ENCODE measurements at regions not wholly inside any gene's neighbourhood (a gene's known extent, or its start where the extent isn't known, plus 50 kb on each side); places are given as distances from the start of the nearest gene placed in this dataset.

DNA sequence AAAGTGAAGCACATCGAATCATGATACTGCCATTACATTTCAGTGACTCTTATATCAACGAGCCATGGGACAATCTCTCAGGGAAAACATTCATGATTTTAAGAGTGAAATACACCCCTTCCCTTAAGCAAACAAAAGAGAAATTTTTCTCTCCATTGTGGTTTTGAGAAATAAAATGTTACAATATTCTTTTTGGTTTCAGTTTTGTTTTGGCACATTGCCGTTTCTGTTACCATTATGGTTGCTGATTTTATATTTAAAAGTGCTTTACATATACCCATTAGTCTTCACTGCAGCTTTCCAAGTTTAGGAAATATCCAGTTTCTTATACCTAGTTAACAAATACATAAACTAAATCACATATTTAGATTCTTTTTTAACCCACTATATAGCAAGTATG, 126.8 kb upstream of the SEM1 start:
- no peaks in the 10 kb centered on the region for H3K9me2 ChIP-seq (replicated peaks; ENCODE audit: insufficient read depth)
- no peaks in the 10 kb centered on the region for H3K4me1 ChIP-seq (ENCODE audit: insufficient read depth)
- H3K4me3 ChIP-seq = no peak overlapping the region
- H3K27me3 ChIP-seq = no peaks in the 10 kb centered on the region
- 60% methylated on average over 3 of the region's 3 CpGs for WGBS (ENCODE audit: low lambda C conversion rate, missing lambda C conversion rate)
- H3K27ac ChIP-seq = no peak overlapping the region
- TF ChIP-seq EZH2 (IDR thresholded peaks at IDR 0.05; ENCODE audit: borderline replicate concordance) (no peak), EZH2phosphoT487 (IDR thresholded peaks at IDR 0.05; ENCODE audit: low read depth, severe bottlenecking, unreplicated experiment) (no peak)
- TF ChIP-seq, protein P1, sequence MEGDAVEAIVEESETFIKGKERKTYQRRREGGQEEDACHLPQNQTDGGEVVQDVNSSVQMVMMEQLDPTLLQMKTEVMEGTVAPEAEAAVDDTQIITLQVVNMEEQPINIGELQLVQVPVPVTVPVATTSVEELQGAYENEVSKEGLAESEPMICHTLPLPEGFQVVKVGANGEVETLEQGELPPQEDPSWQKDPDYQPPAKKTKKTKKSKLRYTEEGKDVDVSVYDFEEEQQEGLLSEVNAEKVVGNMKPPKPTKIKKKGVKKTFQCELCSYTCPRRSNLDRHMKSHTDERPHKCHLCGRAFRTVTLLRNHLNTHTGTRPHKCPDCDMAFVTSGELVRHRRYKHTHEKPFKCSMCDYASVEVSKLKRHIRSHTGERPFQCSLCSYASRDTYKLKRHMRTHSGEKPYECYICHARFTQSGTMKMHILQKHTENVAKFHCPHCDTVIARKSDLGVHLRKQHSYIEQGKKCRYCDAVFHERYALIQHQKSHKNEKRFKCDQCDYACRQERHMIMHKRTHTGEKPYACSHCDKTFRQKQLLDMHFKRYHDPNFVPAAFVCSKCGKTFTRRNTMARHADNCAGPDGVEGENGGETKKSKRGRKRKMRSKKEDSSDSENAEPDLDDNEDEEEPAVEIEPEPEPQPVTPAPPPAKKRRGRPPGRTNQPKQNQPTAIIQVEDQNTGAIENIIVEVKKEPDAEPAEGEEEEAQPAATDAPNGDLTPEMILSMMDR (IDR thresholded peaks at IDR 0.05; ENCODE audit: poor library complexity) = no peak
- H3K9me3 ChIP-seq (ENCODE audit: low read depth) = no peaks in the 10 kb centered on the region
- no peak overlapping the region for H2AFZ ChIP-seq
- no peaks in the 10 kb centered on the region for H4K20me1 ChIP-seq (ENCODE audit: insufficient read depth, poor library complexity, severe bottlenecking)
- no peaks in the 10 kb centered on the region for H3K79me2 ChIP-seq
- H3K36me3 ChIP-seq (replicated peaks; ENCODE audit: insufficient read depth, low read depth) = no peaks in the 10 kb centered on the region
- no peak for DNase-seq (ENCODE audit: low spot score)
- H3K4me2 ChIP-seq = no peak overlapping the region

DNA sequence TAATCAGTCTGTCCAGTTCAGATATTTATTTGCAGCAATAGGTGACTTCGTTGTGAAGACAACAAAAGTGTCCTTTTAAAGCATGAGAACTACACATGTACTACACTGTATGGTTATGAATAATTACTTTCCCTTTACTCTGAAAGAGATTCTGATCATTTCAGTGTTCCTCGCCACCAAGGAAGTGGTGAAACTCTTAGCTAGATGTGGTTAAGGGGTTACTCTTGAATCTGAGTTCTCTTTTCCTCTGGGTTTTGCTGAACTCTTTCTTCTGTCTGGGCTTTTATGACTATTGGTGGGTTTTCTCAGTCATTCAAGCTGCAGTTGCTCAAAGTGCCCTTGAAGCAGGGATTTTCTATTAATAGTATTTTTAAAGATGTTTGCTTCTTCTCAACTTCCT, 127.9 kb upstream of the SEM1 start:
- Histone ChIP-seq H3K27me3 (no peaks in the 10 kb centered on the region), H4K20me1 (ENCODE audit: insufficient read depth, poor library complexity, severe bottlenecking) (no peaks in the 10 kb centered on the region), H3K27ac (no peak overlapping the region), H3K4me1 (ENCODE audit: insufficient read depth) (no peaks in the 10 kb centered on the region), H3K9me2 (replicated peaks; ENCODE audit: insufficient read depth) (no peaks in the 10 kb centered on the region), H3K4me3 (no peak overlapping the region), H3K79me2 (no peaks in the 10 kb centered on the region), H2AFZ (no peak overlapping the region), H3K36me3 (replicated peaks; ENCODE audit: insufficient read depth, low read depth) (no peaks in the 10 kb centered on the region), H3K4me2 (no peak overlapping the region), H3K9me3 (ENCODE audit: low read depth) (no peaks in the 10 kb centered on the region)
- no peak for TF ChIP-seq EZH2 (IDR thresholded peaks at IDR 0.05; ENCODE audit: borderline replicate concordance)
- WGBS (ENCODE audit: low lambda C conversion rate, missing lambda C conversion rate) = 83% methylated on average over 2 of the region's 2 CpGs
- DNase-seq (ENCODE audit: low spot score) = no peak

DNA sequence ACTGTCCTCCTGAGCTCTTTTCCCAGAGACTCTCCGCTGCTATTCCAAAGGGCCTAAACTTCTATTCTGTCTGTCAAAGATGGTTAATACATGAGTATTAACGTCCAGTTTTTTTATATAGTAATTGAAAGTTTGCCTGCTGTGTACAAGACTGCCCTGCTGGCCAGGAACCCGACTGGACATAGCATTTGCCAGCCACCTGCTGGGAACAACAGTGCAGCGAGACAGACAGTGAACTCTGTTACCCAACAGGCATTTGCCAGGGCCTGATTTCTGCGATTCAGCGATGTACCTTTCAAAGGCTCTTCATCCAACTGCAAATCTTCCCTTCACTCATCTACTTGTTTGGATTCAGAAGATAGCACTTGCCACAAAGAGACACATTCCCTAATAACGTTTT, 128.8 kb upstream of the SEM1 start:
- TF ChIP-seq, protein P1 (IDR thresholded peaks at IDR 0.05; ENCODE audit: poor library complexity) = no peak
- TF ChIP-seq EZH2 (IDR thresholded peaks at IDR 0.05; ENCODE audit: borderline replicate concordance) (no peak), EZH2phosphoT487 (IDR thresholded peaks at IDR 0.05; ENCODE audit: low read depth, severe bottlenecking, unreplicated experiment) (no peak)

DNA sequence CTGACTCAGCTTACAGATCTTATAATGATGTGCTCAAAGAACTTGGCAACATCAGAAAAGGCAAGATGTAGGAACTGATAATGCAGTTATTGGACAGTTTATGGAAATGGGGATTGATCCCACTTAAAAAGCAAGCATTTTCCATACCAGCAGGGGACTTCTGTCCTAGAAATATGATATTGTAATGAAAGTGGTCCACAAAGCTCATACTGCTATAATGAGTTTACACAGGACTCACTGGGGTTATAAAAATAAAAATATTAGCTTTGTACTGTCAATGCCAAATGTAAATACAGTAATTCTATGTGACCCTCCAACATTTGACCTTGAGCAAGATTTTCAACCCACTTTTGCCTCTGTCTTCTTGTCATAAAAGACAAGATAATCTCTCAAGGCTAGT, 145.5 kb upstream of the SEM1 start:
- TF ChIP-seq EZH2phosphoT487 (IDR thresholded peaks at IDR 0.05; ENCODE audit: low read depth, severe bottlenecking, unreplicated experiment) (no peak), EZH2 (IDR thresholded peaks at IDR 0.05; ENCODE audit: borderline replicate concordance) (no peak)
- TF ChIP-seq, protein P1 (IDR thresholded peaks at IDR 0.05; ENCODE audit: poor library complexity) = no peak
- no peak for DNase-seq (ENCODE audit: low spot score)
- Histone ChIP-seq H3K4me1 (ENCODE audit: insufficient read depth) (no peaks in the 10 kb centered on the region), H3K9me3 (ENCODE audit: low read depth) (no peaks in the 10 kb centered on the region), H3K27me3 (no peaks in the 10 kb centered on the region), H3K4me3 (no peak overlapping the region), H4K20me1 (ENCODE audit: insufficient read depth, poor library complexity, severe bottlenecking) (no peaks in the 10 kb centered on the region), H3K27ac (no peak overlapping the region), H3K4me2 (no peak overlapping the region), H3K79me2 (no peaks in the 10 kb centered on the region), H2AFZ (no peak overlapping the region), H3K36me3 (replicated peaks; ENCODE audit: insufficient read depth, low read depth) (no peaks in the 10 kb centered on the region), H3K9me2 (replicated peaks; ENCODE audit: insufficient read depth) (no peaks in the 10 kb centered on the region)

More for the DNA sequence above, 128.8 kb upstream of the SEM1 start:
- H3K9me2 ChIP-seq (replicated peaks; ENCODE audit: insufficient read depth) = no peaks in the 10 kb centered on the region
- H3K4me1 ChIP-seq (ENCODE audit: insufficient read depth) = no peaks in the 10 kb centered on the region
- WGBS (ENCODE audit: low lambda C conversion rate, missing lambda C conversion rate) = 70% methylated on average over 7 of the region's 7 CpGs
- H2AFZ ChIP-seq = no peak overlapping the region
- H3K27ac ChIP-seq = no peak overlapping the region
- H3K27me3 ChIP-seq = no peaks in the 10 kb centered on the region
- no peaks in the 10 kb centered on the region for H3K79me2 ChIP-seq
- no peaks in the 10 kb centered on the region for H3K36me3 ChIP-seq (replicated peaks; ENCODE audit: insufficient read depth, low read depth)
- no peak overlapping the region for H3K4me2 ChIP-seq
- DNase-seq (ENCODE audit: low spot score) = no peak
- no peak overlapping the region for H3K4me3 ChIP-seq
- H4K20me1 ChIP-seq (ENCODE audit: insufficient read depth, poor library complexity, severe bottlenecking) = no peaks in the 10 kb centered on the region
- no peaks in the 10 kb centered on the region for H3K9me3 ChIP-seq (ENCODE audit: low read depth)

Measured in hepatocyte (in vitro differentiated cells).